LNCaP clone FGC (cell line): ENCODE measurements at regions not wholly inside any gene's neighbourhood (a gene's known extent, or its start where the extent isn't known, plus 50 kb on each side); places are given as distances from the start of the nearest gene placed in this dataset.
"Not testable (repeated sequence)": the region's sequence is repeated elsewhere in the genome, so short reads cannot be mapped to it uniquely, and the experiment has no call there.

Experiments used
- DNase-seq: peaks from one replicate; pipeline ENCODE4 v3.0.0-alpha.2; 2011; ENCODE audit warnings: low read depth
- H3K4me3 ChIP-seq: 2 replicates; pipeline ENCODE4 v1.5.1; 2011; ENCODE audit warnings: mild to moderate bottlenecking, low read depth, low read length, control low read depth
- CTCF ChIP-seq: IDR thresholded peaks from 2 replicates; pipeline ENCODE4 v1.5.1; 2012; ENCODE audit warnings: mild to moderate bottlenecking; ENCODE audit not compliant: control insufficient read depth, insufficient read depth; ENCODE audit errors: extremely low read depth

DNA sequence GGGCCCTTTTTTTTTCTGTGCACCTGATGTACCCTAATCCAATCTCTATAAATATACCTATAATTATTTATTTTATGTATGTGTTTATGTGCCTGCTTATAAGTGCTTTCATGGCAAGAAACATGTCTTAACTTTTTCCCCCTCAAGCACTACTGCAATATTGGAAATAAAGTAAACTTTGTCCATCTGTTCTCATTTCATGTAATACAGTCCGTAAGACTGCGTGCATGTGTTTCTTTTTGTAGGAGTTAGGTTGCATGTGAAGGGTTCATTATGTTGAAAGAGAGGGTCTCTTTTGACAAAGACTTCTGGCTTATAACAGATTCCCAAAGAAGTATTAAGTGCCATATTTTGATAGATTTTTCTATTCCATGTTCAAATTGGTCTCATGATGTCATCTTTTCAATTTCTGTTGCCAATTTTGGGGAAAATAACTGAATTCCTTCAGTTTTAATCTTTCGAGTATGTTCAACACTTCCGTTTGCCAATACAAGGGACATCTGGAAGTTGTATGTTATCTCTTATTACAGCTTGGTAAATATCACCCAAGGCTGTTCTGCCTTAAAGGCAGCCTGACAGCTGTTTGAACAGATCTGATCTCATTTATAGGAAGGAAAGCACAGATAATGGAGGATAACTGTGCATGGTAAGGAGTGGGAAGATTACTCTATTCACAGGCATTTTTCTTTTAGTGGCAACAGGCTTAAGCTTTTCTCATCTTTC, 273.1 kb upstream of the SGO1 start:
- TF ChIP-seq CTCF, result no peak
- H3K4me3 ChIP-seq, result no peak overlapping the region
- DNase-seq, result no peak

GRCh38 chr3:20456511-20456910, 270.5 kb upstream of the SGO1 start:
- H3K4me3 ChIP-seq, result no peak overlapping the region
- no peak for TF ChIP-seq CTCF
- no peak for DNase-seq

DNA sequence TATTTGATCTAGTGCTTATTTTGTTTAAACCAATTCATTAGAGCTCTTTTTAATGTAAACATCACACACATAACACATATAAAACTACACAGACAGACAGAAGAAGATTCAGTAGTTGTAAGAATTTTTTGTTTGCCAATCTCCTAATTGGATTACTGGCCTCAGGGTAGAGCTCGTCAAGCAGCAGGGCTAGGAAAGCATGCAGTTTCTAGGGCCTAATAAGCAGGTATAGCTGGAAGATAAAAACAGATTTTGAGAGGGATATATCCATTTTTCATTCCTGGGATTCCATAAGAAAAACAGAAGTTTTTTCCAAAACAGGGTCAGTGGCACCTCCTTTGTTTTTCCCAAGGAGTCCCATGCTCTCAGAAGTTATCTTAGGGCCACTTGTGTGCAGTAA, 265.2 kb upstream of the SGO1 start:
- no peak for TF ChIP-seq CTCF
- DNase-seq, result no peak
- no peak overlapping the region for H3K4me3 ChIP-seq

DNA sequence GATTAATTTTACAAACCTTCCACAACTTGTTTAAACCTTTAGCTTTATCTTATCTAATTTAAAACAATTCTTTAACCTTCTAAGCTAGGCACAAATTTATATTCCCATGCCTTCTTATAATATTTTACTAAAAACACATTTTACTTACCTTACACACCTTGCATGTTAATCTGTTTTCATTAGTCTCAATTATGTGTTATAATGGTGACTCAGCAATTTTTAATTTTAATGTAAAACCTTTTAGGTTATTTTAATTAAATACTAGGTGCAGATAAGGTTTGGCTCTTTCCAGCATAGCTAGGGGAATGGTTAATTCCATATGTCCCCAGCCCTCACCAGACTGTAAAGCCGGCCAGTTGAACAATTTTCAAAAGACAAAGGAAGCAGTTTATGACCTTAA, 264.6 kb upstream of the SGO1 start:
- TF ChIP-seq CTCF, result no peak
- no peak for DNase-seq
- H3K4me3 ChIP-seq, result no peak overlapping the region

GRCh38 chr3:20442846-20443245, 256.8 kb upstream of the SGO1 start:
- no peak for DNase-seq
- H3K4me3 ChIP-seq, result no peak overlapping the region
- TF ChIP-seq CTCF, result no peak

DNA sequence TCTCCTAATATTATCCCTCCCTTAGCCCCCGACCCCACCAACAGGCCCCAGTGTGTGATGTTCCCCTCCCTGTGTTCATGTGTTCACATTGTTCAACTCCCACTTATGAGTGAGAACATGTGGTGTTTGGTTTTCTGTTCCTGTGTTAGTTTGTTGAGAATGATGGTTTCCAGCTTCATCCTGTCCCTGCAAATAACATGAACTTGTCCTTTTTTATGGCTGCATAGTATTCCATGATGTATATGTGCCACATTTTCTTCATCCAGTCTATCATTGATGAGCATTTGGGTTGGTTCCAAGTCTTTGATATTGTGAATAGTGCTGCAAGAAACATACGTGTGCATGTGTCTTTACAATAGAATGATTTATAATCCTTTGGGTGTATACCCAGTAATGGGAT, 241.3 kb upstream of the SGO1 start:
- not testable (repeated sequence) for H3K4me3 ChIP-seq, DNase-seq

GRCh38 chr3:20425138-20425537, 239.1 kb upstream of the SGO1 start:
- no peak overlapping the region for H3K4me3 ChIP-seq
- TF ChIP-seq CTCF, result no peak
- no peak for DNase-seq

- DNase-seq, result no peak
- no peak overlapping the region for H3K4me3 ChIP-seq
- no peak for TF ChIP-seq CTCF
Observed at GRCh38 chr3:20424086-20424485, 238.1 kb upstream of the SGO1 start.
